ENCODE measurements at regions not wholly inside any gene's neighbourhood (a gene's known extent, or its start where the extent isn't known, plus 50 kb on each side); places are given as distances from the start of the nearest gene placed in this dataset.

- POLR2A ChIA-PET = no interaction called here
- WGBS (ENCODE audit: insufficient coverage, insufficient replicate concordance, low lambda C conversion rate, missing lambda C conversion rate) = 100% methylated on average over 1 of the region's 1 CpG
- RAD21 ChIA-PET (ENCODE audit: unreplicated experiment) = no interaction called here
- no peaks in the 10 kb centered on the region for H3K79me2 ChIP-seq (ENCODE audit: control insufficient read depth, insufficient read depth, low read length)
- H3K4me1 ChIP-seq (ENCODE audit: control insufficient read depth, insufficient read depth, low read length) = no peaks in the 10 kb centered on the region
- no peak overlapping the region for H3K27ac ChIP-seq (ENCODE audit: control insufficient read depth, insufficient read depth)
- no peak overlapping the region for H3K4me3 ChIP-seq
- no peak overlapping the region for H3K9ac ChIP-seq (ENCODE audit: control insufficient read depth, insufficient read depth, low read length)
- in situ Hi-C loops (cut with MboI) (no loop called here), intact Hi-C loops (cut with micrococcal nuclease; ENCODE audit: unreplicated experiment) (no loop called here)
- BruUV-seq (replicated peaks) = no TSS peak
- DNase-seq (ENCODE audit: low read depth, low spot score) = no peak
- no peak for ATAC-seq
- no peaks in the 10 kb centered on the region for H4K20me1 ChIP-seq (ENCODE audit: control insufficient read depth, insufficient read depth)
- SMC1A ChIA-PET (ENCODE audit: uncharacterized antibody, unreplicated experiment) = no interaction called here
- H3K36me3 ChIP-seq (ENCODE audit: control insufficient read depth in 2 of 2, insufficient read depth in 2 of 2, low read length in 1 of 2) = no peaks in the 10 kb centered on the region
- TF ChIP-seq HDGF (IDR thresholded peaks at IDR 0.05) (no peak), ASH2L (IDR thresholded peaks at IDR 0.05; ENCODE audit: borderline replicate concordance, low read depth) (no peak), ZBED1 (IDR thresholded peaks at IDR 0.05; ENCODE audit: borderline replicate concordance) (no peak), MAX (IDR thresholded peaks at IDR 0.05; ENCODE audit: low read depth, low read length) (no peak), CEBPZ (IDR thresholded peaks at IDR 0.05; ENCODE audit: low read depth, low read length) (no peak), NFYB (IDR thresholded peaks at IDR 0.05; ENCODE audit: insufficient read depth, low read depth, low read length) (no peak), BRCA1 (IDR thresholded peaks at IDR 0.05; ENCODE audit: low read depth, low read length) (no peak), MTA3 (IDR thresholded peaks at IDR 0.05; ENCODE audit: borderline replicate concordance, low read length) (no peak), MYC (IDR thresholded peaks at IDR 0.05; ENCODE audit: insufficient read depth, insufficient read length, insufficient replicate concordance, low read length, severe bottlenecking) (no peak), ZZZ3 (IDR thresholded peaks at IDR 0.05; ENCODE audit: control insufficient read depth, insufficient read length, low read depth) (no peak), POLR2AphosphoS5 (IDR thresholded peaks at IDR 0.05; ENCODE audit: low read length) (no peak)
- TF ChIP-seq, protein P1, sequence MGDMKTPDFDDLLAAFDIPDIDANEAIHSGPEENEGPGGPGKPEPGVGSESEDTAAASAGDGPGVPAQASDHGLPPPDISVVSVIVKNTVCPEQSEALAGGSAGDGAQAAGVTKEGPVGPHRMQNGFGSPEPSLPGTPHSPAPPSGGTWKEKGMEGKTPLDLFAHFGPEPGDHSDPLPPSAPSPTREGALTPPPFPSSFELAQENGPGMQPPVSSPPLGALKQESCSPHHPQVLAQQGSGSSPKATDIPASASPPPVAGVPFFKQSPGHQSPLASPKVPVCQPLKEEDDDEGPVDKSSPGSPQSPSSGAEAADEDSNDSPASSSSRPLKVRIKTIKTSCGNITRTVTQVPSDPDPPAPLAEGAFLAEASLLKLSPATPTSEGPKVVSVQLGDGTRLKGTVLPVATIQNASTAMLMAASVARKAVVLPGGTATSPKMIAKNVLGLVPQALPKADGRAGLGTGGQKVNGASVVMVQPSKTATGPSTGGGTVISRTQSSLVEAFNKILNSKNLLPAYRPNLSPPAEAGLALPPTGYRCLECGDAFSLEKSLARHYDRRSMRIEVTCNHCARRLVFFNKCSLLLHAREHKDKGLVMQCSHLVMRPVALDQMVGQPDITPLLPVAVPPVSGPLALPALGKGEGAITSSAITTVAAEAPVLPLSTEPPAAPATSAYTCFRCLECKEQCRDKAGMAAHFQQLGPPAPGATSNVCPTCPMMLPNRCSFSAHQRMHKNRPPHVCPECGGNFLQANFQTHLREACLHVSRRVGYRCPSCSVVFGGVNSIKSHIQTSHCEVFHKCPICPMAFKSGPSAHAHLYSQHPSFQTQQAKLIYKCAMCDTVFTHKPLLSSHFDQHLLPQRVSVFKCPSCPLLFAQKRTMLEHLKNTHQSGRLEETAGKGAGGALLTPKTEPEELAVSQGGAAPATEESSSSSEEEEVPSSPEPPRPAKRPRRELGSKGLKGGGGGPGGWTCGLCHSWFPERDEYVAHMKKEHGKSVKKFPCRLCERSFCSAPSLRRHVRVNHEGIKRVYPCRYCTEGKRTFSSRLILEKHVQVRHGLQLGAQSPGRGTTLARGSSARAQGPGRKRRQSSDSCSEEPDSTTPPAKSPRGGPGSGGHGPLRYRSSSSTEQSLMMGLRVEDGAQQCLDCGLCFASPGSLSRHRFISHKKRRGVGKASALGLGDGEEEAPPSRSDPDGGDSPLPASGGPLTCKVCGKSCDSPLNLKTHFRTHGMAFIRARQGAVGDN (IDR thresholded peaks at IDR 0.05) = no peak
- TF ChIP-seq, protein P2, sequence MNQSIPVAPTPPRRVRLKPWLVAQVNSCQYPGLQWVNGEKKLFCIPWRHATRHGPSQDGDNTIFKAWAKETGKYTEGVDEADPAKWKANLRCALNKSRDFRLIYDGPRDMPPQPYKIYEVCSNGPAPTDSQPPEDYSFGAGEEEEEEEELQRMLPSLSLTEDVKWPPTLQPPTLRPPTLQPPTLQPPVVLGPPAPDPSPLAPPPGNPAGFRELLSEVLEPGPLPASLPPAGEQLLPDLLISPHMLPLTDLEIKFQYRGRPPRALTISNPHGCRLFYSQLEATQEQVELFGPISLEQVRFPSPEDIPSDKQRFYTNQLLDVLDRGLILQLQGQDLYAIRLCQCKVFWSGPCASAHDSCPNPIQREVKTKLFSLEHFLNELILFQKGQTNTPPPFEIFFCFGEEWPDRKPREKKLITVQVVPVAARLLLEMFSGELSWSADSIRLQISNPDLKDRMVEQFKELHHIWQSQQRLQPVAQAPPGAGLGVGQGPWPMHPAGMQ (IDR thresholded peaks at IDR 0.05; ENCODE audit: borderline replicate concordance) = no peak
- H2AFZ ChIP-seq (ENCODE audit: control insufficient read depth, low read depth, low read length) = no peak overlapping the region
- H3K4me2 ChIP-seq (ENCODE audit: control insufficient read depth, insufficient read depth) = no peak overlapping the region
- CTCF ChIA-PET = no interaction called here
- no peak for FAIRE-seq
- H3K9me3 ChIP-seq (replicated peaks; ENCODE audit: control insufficient read depth, insufficient read depth, low read length) = no peaks in the 10 kb centered on the region
- no peaks in the 10 kb centered on the region for H3K27me3 ChIP-seq (replicated peaks in 1 of 2; ENCODE audit: control insufficient read depth in 2 of 2, insufficient read depth in 2 of 2, low read length in 1 of 2)
These were observed 105.7 kb upstream of the C10orf90 start for GRCh38 chr10:126776168-126776567.

Data from GM12878 (cell line).